ENCODE measurements at regions not wholly inside any gene's neighbourhood (a gene's known extent, or its start where the extent isn't known, plus 50 kb on each side); places are given as distances from the start of the nearest gene placed in this dataset.

GRCh38 chr15:69838338-69838737 is 259.4 kb downstream of the TLE3 start:
- Histone ChIP-seq H3K79me2 (ENCODE audit: low read depth) (no peaks in the 10 kb centered on the region), H3K4me2 (no peak overlapping the region), H3F3A (ENCODE audit: insufficient read depth, low read depth) (no peaks in the 10 kb centered on the region), H3K27ac (no peak overlapping the region), H3K9me2 (ENCODE audit: insufficient read depth) (no peaks in the 10 kb centered on the region), H3K27me3 (ENCODE audit: insufficient read depth, low read depth) (no peaks in the 10 kb centered on the region), H4K20me1 (ENCODE audit: insufficient read depth) (no peaks in the 10 kb centered on the region), H3K4me3 (no peak overlapping the region), H3K4me1 (replicated peaks; ENCODE audit: insufficient read depth) (no peaks in the 10 kb centered on the region; the same call in 1 of the 2 replicates), H3K36me3 (ENCODE audit: low read depth) (no peaks in the 10 kb centered on the region), H2AFZ (no peak overlapping the region), H3K9me3 (ENCODE audit: insufficient read depth, low read depth) (no peaks in the 10 kb centered on the region)
- BruUV-seq (replicated peaks), result no TSS peak
- ChIA-PET POLR2A (ENCODE audit: unreplicated experiment) (no interaction called here), CTCF (interaction anchor here (0.6 kb wide), 1 partner anchor 160 kb away, joined by 4 read pairs; no protein-coding TSS in a partner anchor)
- intact Hi-C loops (cut with micrococcal nuclease; ENCODE audit: unreplicated experiment), result no loop called here
- TF ChIP-seq CTCF (conservative IDR thresholded peaks at IDR 0.05), result no peak
- no peak for TF ChIP-seq EZH2 (IDR thresholded peaks at IDR 0.05; ENCODE audit: low read depth)
- DNase-seq, result no peak

- Histone ChIP-seq H3F3A (ENCODE audit: insufficient read depth, low read depth) (no peaks in the 10 kb centered on the region), H3K36me3 (ENCODE audit: low read depth) (no peaks in the 10 kb centered on the region), H3K27ac (no peak overlapping the region), H3K27me3 (ENCODE audit: insufficient read depth, low read depth) (no peaks in the 10 kb centered on the region), H2AFZ (no peak overlapping the region), H3K4me2 (no peak overlapping the region), H3K4me3 (no peak overlapping the region), H3K79me2 (ENCODE audit: low read depth) (no peaks in the 10 kb centered on the region), H3K9me2 (ENCODE audit: insufficient read depth) (no peaks in the 10 kb centered on the region), H4K20me1 (ENCODE audit: insufficient read depth) (no peaks in the 10 kb centered on the region), H3K9me3 (ENCODE audit: insufficient read depth, low read depth) (no peaks in the 10 kb centered on the region), H3K4me1 (replicated peaks; ENCODE audit: insufficient read depth) (no peaks in the 10 kb centered on the region; the same call in 1 of the 2 replicates)
- intact Hi-C loops (cut with micrococcal nuclease; ENCODE audit: unreplicated experiment), result no loop called here
- POLR2A ChIA-PET (ENCODE audit: unreplicated experiment), result no interaction called here
- CTCF ChIA-PET, result interaction anchor here (0.6 kb wide), 1 partner anchor 159 kb away, joined by 4 read pairs; no protein-coding TSS in a partner anchor
- TF ChIP-seq EZH2 (IDR thresholded peaks at IDR 0.05; ENCODE audit: low read depth), result no peak
- no peak for TF ChIP-seq CTCF (conservative IDR thresholded peaks at IDR 0.05)
- no peak for DNase-seq
- no TSS peak for BruUV-seq (replicated peaks)
These were observed 258.7 kb downstream of the TLE3 start for GRCh38 chr15:69838994-69839393.

- Histone ChIP-seq H3K27me3 (ENCODE audit: insufficient read depth, low read depth) (no peaks in the 10 kb centered on the region), H3K4me3 (no peak overlapping the region), H3K9me3 (ENCODE audit: insufficient read depth, low read depth) (no peaks in the 10 kb centered on the region), H3K36me3 (ENCODE audit: low read depth) (no peaks in the 10 kb centered on the region), H3K4me1 (replicated peaks; ENCODE audit: insufficient read depth) (no peaks in the 10 kb centered on the region; the same call in 1 of the 2 replicates), H3K27ac (no peak overlapping the region), H3K79me2 (ENCODE audit: low read depth) (no peaks in the 10 kb centered on the region), H3K4me2 (no peak overlapping the region), H2AFZ (no peak overlapping the region), H3K9me2 (ENCODE audit: insufficient read depth) (no peaks in the 10 kb centered on the region), H4K20me1 (ENCODE audit: insufficient read depth) (no peaks in the 10 kb centered on the region), H3F3A (ENCODE audit: insufficient read depth, low read depth) (no peaks in the 10 kb centered on the region)
- TF ChIP-seq EZH2 (IDR thresholded peaks at IDR 0.05; ENCODE audit: low read depth) (no peak), CTCF (conservative IDR thresholded peaks at IDR 0.05) (no peak)
- ChIA-PET POLR2A (ENCODE audit: unreplicated experiment) (no interaction called here), CTCF (no interaction called here)
- intact Hi-C loops (cut with micrococcal nuclease; ENCODE audit: unreplicated experiment), result no loop called here
- no TSS peak for BruUV-seq (replicated peaks)
- DNase-seq, result no peak
These were observed 256.4 kb downstream of the TLE3 start for GRCh38 chr15:69841113-69841828.

Measured in PC-9 (cell line).